HL-60/S4 (cell line): ENCODE measurements at regions not wholly inside any gene's neighbourhood (a gene's known extent, or its start where the extent isn't known, plus 50 kb on each side); places are given as distances from the start of the nearest gene placed in this dataset.
"Not testable (repeated sequence)": the region's sequence is repeated elsewhere in the genome, so short reads cannot be mapped to it uniquely, and the experiment has no call there.

Source experiments
- in situ Hi-C: fragments of 300-500 bp; cut with MboI; formaldehyde crosslinking; loops from 2 replicates; pipeline ENCODE4 v1.14.3; 2022; ENCODE audit warnings: low sequenced_read_pairs

DNA sequence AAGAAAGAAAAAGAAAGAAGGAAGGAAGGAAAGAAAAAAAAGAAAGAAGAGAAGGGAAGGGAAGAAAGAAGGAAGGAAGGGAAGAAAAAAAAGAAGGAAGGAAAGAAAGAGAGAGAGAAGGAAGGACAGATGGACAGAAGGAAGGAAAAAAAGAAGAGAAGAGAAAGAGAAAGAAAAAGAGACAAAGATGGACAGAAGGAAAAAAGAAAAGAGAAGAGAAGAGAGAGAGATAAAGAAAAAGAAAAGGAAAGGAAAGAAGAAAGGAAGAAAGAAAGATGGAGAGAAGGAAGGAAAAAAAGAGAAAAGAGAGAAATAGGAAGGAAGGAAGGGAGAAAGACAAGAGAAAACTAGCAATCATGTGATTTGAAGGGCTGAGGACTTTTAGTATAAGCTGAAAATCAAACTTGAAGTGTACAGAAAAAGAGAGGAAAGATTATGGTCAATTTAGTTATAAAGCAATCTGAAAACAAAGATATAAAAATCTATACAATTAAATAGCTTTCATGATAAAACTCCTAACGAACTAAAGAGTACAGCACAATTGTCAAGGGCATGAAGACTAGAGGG lies 115.3 kb downstream of the LTN1 start:
- in situ Hi-C loops = no loop called here

DNA sequence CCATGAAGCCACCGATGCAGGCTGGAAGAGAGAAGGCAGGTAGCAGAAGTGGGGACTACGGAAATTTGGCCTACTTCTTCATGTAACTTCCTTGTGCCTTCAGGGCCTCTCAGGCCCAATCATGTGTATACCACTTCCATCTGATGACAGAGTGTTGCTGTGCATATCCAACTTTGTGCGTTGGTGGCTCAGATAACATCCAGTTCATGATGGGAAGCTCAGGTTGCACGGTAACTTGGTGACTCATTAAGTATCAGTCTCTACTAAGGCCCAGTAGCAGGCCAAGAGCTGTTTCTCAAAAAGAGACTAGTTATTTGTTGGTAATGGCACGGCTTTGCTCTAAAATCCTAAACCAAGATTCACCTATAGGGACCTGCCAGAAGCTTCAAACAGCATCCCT lies 117.6 kb downstream of the LTN1 start:
- in situ Hi-C loops = no loop called here

GRCh38 chr21:28872218-28872617 lies 120.5 kb downstream of the LTN1 start:
- in situ Hi-C loops = no loop called here

- in situ Hi-C loops = no loop called here
These were observed 121.2 kb downstream of the LTN1 start for GRCh38 chr21:28871388-28872010.

GRCh38 chr21:28867401-28867800 lies 125.3 kb downstream of the LTN1 start:
- in situ Hi-C loops = no loop called here

DNA sequence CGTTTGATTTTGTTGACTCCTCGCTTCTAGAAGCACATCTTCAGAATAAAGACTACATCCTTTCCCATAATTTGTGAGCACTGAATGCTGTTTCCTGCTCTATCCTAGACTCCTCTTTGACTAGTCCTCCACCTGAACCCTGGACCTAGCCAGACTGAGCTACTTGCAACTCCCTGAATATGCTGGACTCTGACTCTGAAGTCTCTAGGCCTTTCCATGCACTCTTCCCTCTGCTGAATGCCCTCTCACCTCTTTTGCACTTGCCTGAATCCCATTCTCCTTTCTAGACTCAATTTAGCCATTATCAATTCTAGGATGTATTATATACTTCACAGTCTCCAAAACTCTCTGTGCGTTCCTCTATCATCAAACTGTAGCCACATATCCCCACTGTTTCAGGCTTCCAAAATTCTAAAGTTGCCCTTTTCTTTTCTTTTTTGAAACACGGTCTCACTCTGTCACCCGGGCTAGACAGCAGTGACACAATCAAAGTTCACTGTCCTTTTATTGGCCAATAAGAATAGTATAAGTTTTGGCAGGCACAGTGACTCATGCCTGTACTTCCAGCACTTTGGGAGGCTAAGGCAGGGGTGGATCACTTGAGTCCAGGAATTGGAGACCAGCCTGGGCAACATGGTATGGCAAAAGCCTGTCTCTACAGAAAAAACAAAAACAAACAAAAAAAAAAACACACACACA lies 127.0 kb downstream of the LTN1 start:
- in situ Hi-C loops = no loop called here

GRCh38 chr21:28858424-28858823 lies 134.3 kb downstream of the LTN1 start:
- in situ Hi-C loops = no loop called here

DNA sequence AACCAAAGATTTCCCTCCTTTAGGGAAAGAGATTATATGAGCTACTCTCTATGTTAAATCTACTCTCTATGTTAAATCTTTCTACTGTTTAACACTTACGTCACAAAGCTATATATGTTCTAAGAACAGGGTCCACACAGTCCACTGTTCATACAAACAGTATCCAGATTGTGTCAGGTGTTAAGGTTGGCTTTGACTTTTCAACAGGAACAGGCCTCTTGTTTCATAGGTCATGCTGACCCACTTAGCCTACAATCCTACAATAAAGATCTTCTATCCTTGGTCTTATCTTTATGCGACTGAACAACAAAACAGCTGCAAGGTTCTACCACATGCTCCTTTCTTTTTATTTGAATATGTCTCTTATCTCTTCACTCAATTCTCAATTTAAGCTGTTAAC lies 134.9 kb downstream of the LTN1 start:
- in situ Hi-C loops = no loop called here

GRCh38 chr21:28856588-28857250 lies 136.0 kb downstream of the LTN1 start:
- in situ Hi-C loops = no loop called here

GRCh38 chr21:28852706-28853105 lies 140.0 kb downstream of the LTN1 start:
- in situ Hi-C loops = no loop called here

DNA sequence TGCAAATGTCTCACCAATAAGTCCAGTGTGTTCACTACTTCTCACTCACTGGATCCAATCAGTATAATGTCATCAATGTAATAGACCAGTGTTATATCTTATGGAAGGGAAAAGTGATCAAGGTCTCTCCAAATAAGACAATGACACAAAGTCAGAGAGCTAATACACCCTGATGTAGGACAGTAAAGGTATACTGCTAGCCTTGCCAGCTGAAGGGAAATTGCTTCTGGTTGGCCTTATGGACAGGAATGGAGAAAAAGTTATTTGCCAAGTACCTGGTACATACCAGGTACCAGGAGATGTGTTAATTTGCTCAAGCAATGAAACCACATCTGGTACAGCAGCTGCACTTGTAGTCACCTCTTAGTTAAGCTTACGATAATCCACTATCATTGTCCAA lies 141.0 kb downstream of the LTN1 start:
- in situ Hi-C loops = no loop called here

GRCh38 chr21:28839237-28839636 lies 153.4 kb downstream of the LTN1 start:
- in situ Hi-C loops = not testable (repeated sequence)

- in situ Hi-C loops = not testable (repeated sequence)
These were observed 155.3 kb downstream of the LTN1 start for GRCh38 chr21:28837426-28837825.

GRCh38 chr21:28836588-28836987 lies 156.1 kb downstream of the LTN1 start:
- in situ Hi-C loops = not testable (repeated sequence)

DNA sequence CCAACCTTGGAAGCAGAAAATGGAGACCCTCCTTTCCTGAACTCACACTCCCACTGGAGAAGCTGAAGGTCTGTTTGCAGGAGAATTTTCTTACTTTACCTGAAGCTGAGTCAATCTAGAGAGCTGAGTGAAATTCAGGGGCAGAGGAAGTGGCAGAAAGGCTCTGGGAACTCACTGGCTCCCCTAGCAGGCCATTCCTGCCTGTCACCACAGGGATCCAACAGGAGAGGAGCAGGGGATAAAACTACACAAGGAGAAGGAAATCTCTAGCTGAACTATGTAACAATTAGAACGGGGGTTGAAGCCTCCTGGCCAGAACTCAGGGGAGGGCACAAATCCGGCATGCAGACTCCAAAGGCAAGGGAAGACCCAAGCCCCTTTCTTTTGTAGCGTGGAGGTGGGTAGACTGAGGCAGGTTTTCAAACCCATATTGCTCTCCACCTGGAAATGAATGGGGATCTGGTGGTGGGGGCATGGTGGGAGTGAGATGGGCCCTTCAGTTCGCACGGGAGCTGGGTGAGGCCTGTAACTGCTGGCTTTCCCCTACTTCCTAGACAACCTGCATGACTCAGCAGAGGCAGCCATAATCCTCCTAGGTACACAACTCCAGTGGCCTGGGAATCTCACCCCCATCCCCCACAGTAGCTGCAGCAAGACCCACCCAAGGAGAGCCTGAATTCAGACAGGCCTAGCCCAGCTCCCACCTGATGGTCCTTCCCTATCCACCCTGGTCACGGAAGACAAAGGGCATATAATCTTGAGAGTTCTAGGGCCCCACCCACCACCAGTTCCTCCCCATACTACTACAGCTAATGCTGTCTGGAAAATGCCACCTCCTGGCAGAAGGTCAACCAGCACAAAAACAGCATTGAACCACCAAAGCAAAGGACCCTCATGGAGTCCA lies 158.1 kb downstream of the LTN1 start:
- in situ Hi-C loops = no loop called here

DNA sequence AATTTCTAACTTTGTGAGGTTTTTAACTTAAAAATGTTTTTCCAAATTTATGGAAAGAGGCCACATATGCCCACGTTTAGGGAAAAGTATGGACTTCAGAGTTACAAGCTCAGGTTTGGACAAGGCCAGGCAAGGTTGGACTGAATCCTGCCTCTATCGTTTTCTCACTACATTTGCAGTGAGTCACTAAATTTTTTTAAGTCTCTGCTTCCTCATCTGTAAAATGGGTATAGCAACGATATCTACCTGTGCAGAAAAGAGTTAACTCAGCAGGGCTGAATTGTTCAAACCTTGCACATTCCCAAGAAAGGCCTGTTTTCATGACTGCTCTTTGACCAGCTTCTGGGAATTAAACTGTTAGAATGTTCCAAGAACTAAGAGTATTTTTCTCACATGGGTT lies 159.1 kb downstream of the LTN1 start:
- in situ Hi-C loops = no loop called here

DNA sequence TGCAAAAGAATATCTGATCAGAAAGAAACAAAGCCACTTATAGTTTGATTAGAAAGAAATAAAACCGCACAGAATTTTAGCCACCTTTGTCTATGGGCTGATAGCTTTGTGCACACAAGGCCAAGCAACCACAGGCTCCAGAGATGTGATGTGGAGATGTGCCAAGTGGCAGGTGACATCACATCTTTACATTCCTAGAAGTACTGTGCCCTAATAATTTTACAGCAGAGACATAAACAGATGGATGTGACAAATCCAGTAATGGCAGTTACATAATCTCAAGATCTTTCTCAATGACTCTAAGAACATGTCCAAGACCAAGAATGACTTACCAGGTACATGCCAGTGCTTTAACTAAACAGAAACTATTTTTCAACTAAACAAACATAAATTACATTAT lies 159.5 kb downstream of the LTN1 start:
- in situ Hi-C loops = no loop called here

DNA sequence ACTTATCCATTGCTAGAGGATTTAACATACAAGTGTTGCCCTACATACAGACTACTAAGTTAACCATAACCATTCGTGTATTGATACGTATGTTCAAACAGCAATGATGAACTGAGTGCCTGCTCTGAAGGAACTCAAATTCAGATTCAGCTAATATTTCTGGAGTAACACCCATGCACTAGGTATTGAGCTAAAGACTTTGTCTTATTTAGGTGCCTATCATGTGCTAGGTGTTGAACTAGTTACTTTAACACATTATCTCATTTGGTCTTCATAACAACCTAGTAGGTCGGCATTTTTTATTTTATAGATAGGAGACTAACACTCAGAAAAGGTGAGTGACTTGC lies 160.0 kb downstream of the LTN1 start:
- in situ Hi-C loops = no loop called here

- in situ Hi-C loops = no loop called here
These were observed 160.5 kb downstream of the LTN1 start for GRCh38 chr21:28832013-28832714.

DNA sequence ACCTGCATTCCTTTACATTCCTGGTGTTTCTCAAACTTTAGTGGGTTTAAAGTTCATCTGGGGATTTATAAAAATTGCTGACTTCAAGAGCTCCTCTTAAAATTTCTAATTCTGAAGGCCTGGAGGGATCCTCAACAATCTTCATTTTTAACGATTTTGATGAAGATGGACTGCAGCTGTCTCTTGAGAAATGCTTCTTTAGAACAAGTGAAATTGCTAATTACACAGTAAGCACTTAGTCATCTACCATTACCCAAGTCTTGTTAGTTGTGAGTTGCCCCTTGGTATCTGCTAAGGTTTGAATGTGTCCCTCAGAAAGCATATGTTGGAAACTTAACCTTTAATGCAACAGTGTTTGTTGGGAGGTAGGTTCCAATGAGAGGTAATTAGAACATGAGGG lies 163.7 kb downstream of the LTN1 start:
- in situ Hi-C loops = no loop called here
